B cell (primary cell): ENCODE measurements at regions not wholly inside any gene's neighbourhood (a gene's known extent, or its start where the extent isn't known, plus 50 kb on each side); places are given as distances from the start of the nearest gene placed in this dataset.

Source experiments
- ATAC-seq: fragments of 200-7000 bp; cut with Tn5 transposase; one replicate; pipeline ENCODE4 v1.10.0; 2021; ENCODE audit warnings: low read depth, mild to moderate bottlenecking, moderate number of reproducible peaks, moderate library complexity
- CTCF ChIA-PET: fragments of 350-600 bp; sonication (Branson Sonifier 250); formaldehyde crosslinking; loops from one replicate; lab custom pipeline; 2021; ENCODE audit warnings: antibody characterized with exemption, inconsistent platforms; lab: Charles Lee
- POLR2A ChIA-PET: fragments of 350-600 bp; sonication (Branson Sonifier 250); formaldehyde crosslinking; loops from one replicate; lab custom pipeline; 2021; ENCODE audit warnings: antibody characterized with exemption; lab: Charles Lee
- DNase-seq: peaks from one replicate; pipeline ENCODE4 v3.0.0; 2013
- H2AFZ ChIP-seq: 2 replicates; pipeline ENCODE4 v1.6.1; 2012; ENCODE audit warnings: mild to moderate bottlenecking, low read depth, low read length; ENCODE audit not compliant: insufficient read depth, poor library complexity, severe bottlenecking
- H3K27ac ChIP-seq, 2 donors: 1 replicate in 1 of 2; 2 replicates in 1 of 2; pipeline ENCODE4 v1.5.1; 2012 to 2013; ENCODE audit warnings: low read length in 2 of 2, mild to moderate bottlenecking in 2 of 2, moderate library complexity in 1 of 2
- H3K27me3 ChIP-seq, 4 experiments: fragments of 200-600 bp in 1 of 4; sonication (generic) in 1 of 4; replicated peaks in 1 of 4; 1 replicate in 2 of 4; 2 replicates in 2 of 4; pipeline versions ENCODE4 v1.6.1 to v1.7.0; 2013 to 2016; ENCODE audit warnings: low read length in 3 of 4, mild to moderate bottlenecking in 2 of 4, mixed read lengths in 1 of 4, moderate library complexity in 1 of 4; ENCODE audit not compliant: insufficient read depth in 4 of 4, control insufficient read depth in 3 of 4; ENCODE audit errors: control extremely low read depth in 1 of 4
- H3K36me3 ChIP-seq, 2 experiments: replicated peaks in 1 of 2; 1 replicate in 1 of 2; 2 replicates in 1 of 2; pipeline versions ENCODE4 v1.6.1 to v1.7.1; 2013; ENCODE audit warnings: low read length in 1 of 2; ENCODE audit not compliant: insufficient read depth in 2 of 2, control insufficient read depth in 1 of 2; ENCODE audit errors: control extremely low read depth in 1 of 2, extremely low read depth in 1 of 2
- H3K4me1 ChIP-seq, 2 donors: fragments of 200-600 bp in 1 of 2; sonication (generic) in 1 of 2; 1 replicate in 1 of 2; 2 replicates in 1 of 2; pipeline versions ENCODE4 v1.5.1 to v1.6.1; 2013 to 2017; ENCODE audit warnings: low read length in 2 of 2; ENCODE audit not compliant: control insufficient read depth in 2 of 2, insufficient read depth in 2 of 2
- H3K4me2 ChIP-seq: replicated peaks from 2 replicates; pipeline ENCODE3; 2012; ENCODE audit warnings: mild to moderate bottlenecking, low read depth, low read length; ENCODE audit not compliant: poor library complexity, severe bottlenecking
- H3K4me3 ChIP-seq, 5 experiments: fragments of 200-600 bp in 1 of 5; sonication (generic) in 1 of 5; 1 replicate in 3 of 5; 2 replicates in 2 of 5; pipeline versions ENCODE4 v1.5.1 to v1.7.0; 2011 to 2016; ENCODE audit warnings: low read length in 4 of 5, mild to moderate bottlenecking in 4 of 5, low read depth in 2 of 5, control low read depth in 1 of 5, moderate library complexity in 1 of 5; ENCODE audit not compliant: insufficient read depth in 1 of 5; ENCODE audit errors: control extremely low read depth in 1 of 5, extremely low read depth in 1 of 5
- H3K79me2 ChIP-seq: fragments of 200-600 bp; sonication (generic); one replicate; pipeline ENCODE4 v1.6.0; 2016; ENCODE audit warnings: low read length; ENCODE audit not compliant: control insufficient read depth, insufficient read depth
- H3K9ac ChIP-seq: fragments of 200-600 bp; sonication (generic); 2 replicates; pipeline ENCODE4 v1.6.1; 2017; ENCODE audit warnings: mild to moderate bottlenecking, low read length, moderate library complexity
- H3K9me3 ChIP-seq, 3 donors: one replicate each; pipeline versions ENCODE4 v1.6.1 to v1.7.1; 2013; ENCODE audit warnings: low read length in 2 of 3; ENCODE audit not compliant: control insufficient read depth in 2 of 3, insufficient read depth in 1 of 3; ENCODE audit errors: control extremely low read depth in 1 of 3
- H4K20me1 ChIP-seq: 2 replicates; pipeline ENCODE4 v1.6.0; 2012; ENCODE audit warnings: mild to moderate bottlenecking, low read length; ENCODE audit not compliant: insufficient read depth, control insufficient read depth, poor library complexity, severe bottlenecking
- H3K27ac Mint-ChIP-seq: one replicate; pipeline ENCODE4 v1.8.0; 2021; ENCODE audit warnings: mixed read lengths
- H3K27me3 Mint-ChIP-seq: one replicate; pipeline ENCODE4 v1.8.0; 2021; ENCODE audit warnings: mixed read lengths
- H3K4me1 Mint-ChIP-seq: one replicate; pipeline ENCODE4 v1.8.0; 2021; ENCODE audit warnings: mixed read lengths
- H3K4me3 Mint-ChIP-seq: one replicate; pipeline ENCODE4 v1.8.0; 2021; ENCODE audit warnings: mixed read lengths
- H3K9me3 Mint-ChIP-seq: one replicate; pipeline ENCODE4 v1.8.0; 2022; ENCODE audit warnings: mixed read lengths; ENCODE audit not compliant: insufficient read depth
- CTCF ChIP-seq: fragments of 200-600 bp; IDR thresholded peaks from one replicate; pipeline ENCODE4 v1.8.0; 2022; ENCODE audit warnings: antibody characterized with exemption, mild to moderate bottlenecking
- EZH2 ChIP-seq: IDR thresholded peaks from 2 replicates; pipeline ENCODE4 v1.6.1; 2012; ENCODE audit warnings: borderline replicate concordance, low read depth, mild to moderate bottlenecking, moderate library complexity, low read length; ENCODE audit not compliant: insufficient read depth, poor library complexity, severe bottlenecking
- WGBS: methylation state at CpG from one replicate; pipeline ENCODE4 v1.1.5; 2013; ENCODE audit warnings: missing lambda C conversion rate; ENCODE audit not compliant: insufficient coverage; 5-methylcytosine and 5-hydroxymethylcytosine counted together
- intact Hi-C: fragments of 100-400 bp; cut with micrococcal nuclease; formaldehyde crosslinking; loops from one replicate; pipeline ENCODE4 v1.10.0; 2022

GRCh38 chr3:159763011-159763601, 225.5 kb upstream of the IL12A start:
- peak; percentile 53 for ATAC-seq

More at GRCh38 chr3:159763011-159763601, 225.5 kb upstream of the IL12A start:
- Histone ChIP-seq H3K27ac (no peak overlapping the region), H3K79me2 (no peaks in the 10 kb centered on the region), H3K36me3 (no peaks in the 10 kb centered on the region), H2AFZ (peak overlapping the region; percentile 76), H4K20me1 (no peaks in the 10 kb centered on the region), H3K4me3 (peak overlapping the region; percentile 30 to 67 (median 53)), H3K9ac (peak overlapping the region; percentile 64), H3K4me2 (peak overlapping the region; percentile 87), H3K27me3 (peaks cover 0 to 43% (median 12%) of the 10 kb centered on the region in 4 experiments), H3K9me3 (peaks cover 0 to 3% (median 0%) of the 10 kb centered on the region in 3 donors), H3K4me1 (peaks cover 24 to 25% of the 10 kb centered on the region in 2 donors)
- TF ChIP-seq CTCF (no peak), EZH2 (no peak)
- Mint-ChIP-seq H3K4me1 (peaks cover 23% of the 10 kb centered on the region), H3K4me3 (peak overlapping the region; percentile 96), H3K27me3 (peaks cover 34% of the 10 kb centered on the region), H3K27ac (peak overlapping the region; percentile 7), H3K9me3 (no peaks in the 10 kb centered on the region)
- ChIA-PET POLR2A (no interaction called here), CTCF (no interaction called here)
- under 1% methylated on average over 38 of the region's 40 CpGs for WGBS
- peak; percentile 52 for DNase-seq
- intact Hi-C loops = no loop called here
